GM19351 (cell line): ENCODE measurements at regions not wholly inside any gene's neighbourhood (a gene's known extent, or its start where the extent isn't known, plus 50 kb on each side); places are given as distances from the start of the nearest gene placed in this dataset.
A peak's percentile ranks its signal among the peaks of the same experiment; 100 is the strongest.
"Not testable (repeated sequence)": the region's sequence is repeated elsewhere in the genome, so short reads cannot be mapped to it uniquely, and the experiment has no call there.

Source experiments
- ATAC-seq: cut with Tn5 transposase; IDR thresholded peaks from one replicate; pipeline ENCODE4 v1.9.1; 2021; ENCODE audit warnings: mild to moderate bottlenecking, moderate library complexity; ENCODE audit not compliant: unreplicated experiment

- ATAC-seq = peak; percentile 75
Measured at GRCh38 chr2:111463956-111464355, 343.2 kb downstream of the BCL2L11 start.

- not testable (repeated sequence) for ATAC-seq
Measured at GRCh38 chr2:111464367-111464766, 343.7 kb downstream of the BCL2L11 start.

- not testable (repeated sequence) for ATAC-seq
Measured at GRCh38 chr2:111465521-111465920, 344.8 kb downstream of the BCL2L11 start.

- not testable (repeated sequence) for ATAC-seq
Measured at GRCh38 chr2:111466744-111467143, 346.0 kb downstream of the BCL2L11 start.

GRCh38 chr2:111470924-111471323 is 350.2 kb downstream of the BCL2L11 start:
- ATAC-seq = not testable (repeated sequence)

GRCh38 chr2:111471791-111472530 is 351.2 kb downstream of the BCL2L11 start:
- not testable (repeated sequence) for ATAC-seq

- ATAC-seq = not testable (repeated sequence)
Measured at GRCh38 chr2:111472844-111473403, 352.2 kb downstream of the BCL2L11 start.

- ATAC-seq = not testable (repeated sequence)
Measured at GRCh38 chr2:111473522-111473921, 352.8 kb downstream of the BCL2L11 start.

- not testable (repeated sequence) for ATAC-seq
Measured at GRCh38 chr2:111474198-111474705, 353.5 kb downstream of the BCL2L11 start.

GRCh38 chr2:111478335-111478734 is 357.6 kb downstream of the BCL2L11 start:
- not testable (repeated sequence) for ATAC-seq

- peak; percentile 55 for ATAC-seq
Measured at GRCh38 chr2:111478871-111479318, 358.2 kb downstream of the BCL2L11 start.

- ATAC-seq = not testable (repeated sequence)
Measured at GRCh38 chr2:111480016-111480625, 359.4 kb downstream of the BCL2L11 start.

GRCh38 chr2:111480633-111481032 is 359.9 kb downstream of the BCL2L11 start:
- not testable (repeated sequence) for ATAC-seq

GRCh38 chr2:111481219-111481618 is 360.5 kb downstream of the BCL2L11 start:
- ATAC-seq = not testable (repeated sequence)

GRCh38 chr2:111482987-111483679 is 362.4 kb downstream of the BCL2L11 start:
- peak; percentile 80 for ATAC-seq

- not testable (repeated sequence) for ATAC-seq
Measured at GRCh38 chr2:111484097-111484496, 363.4 kb downstream of the BCL2L11 start.

- ATAC-seq = not testable (repeated sequence)
Measured at GRCh38 chr2:111485895-111486294, 365.2 kb downstream of the BCL2L11 start.

- ATAC-seq = not testable (repeated sequence)
Measured at GRCh38 chr2:111488451-111488850, 367.7 kb downstream of the BCL2L11 start.

- ATAC-seq = not testable (repeated sequence)
Measured at GRCh38 chr2:111489460-111489859, 368.7 kb downstream of the BCL2L11 start.

GRCh38 chr2:111491181-111491580 is 370.5 kb downstream of the BCL2L11 start:
- not testable (repeated sequence) for ATAC-seq

GRCh38 chr2:111491614-111492013 is 370.9 kb downstream of the BCL2L11 start:
- not testable (repeated sequence) for ATAC-seq
